OCI-LY3 (cell line): ENCODE measurements at regions not wholly inside any gene's neighbourhood (a gene's known extent, or its start where the extent isn't known, plus 50 kb on each side); places are given as distances from the start of the nearest gene placed in this dataset.

Source experiments
- H2AFZ ChIP-seq: fragments of 200-600, 300-600 bp; shearing (Covaris generic); 2 replicates; pipeline ENCODE4 v1.6.0; 2014; ENCODE audit warnings: antibody characterized with exemption, low read depth, low read length
- H3K27ac ChIP-seq: fragments of 200-600, 300-600 bp; sonication (generic); 2 replicates; pipeline ENCODE4 v1.5.1; 2014; ENCODE audit warnings: mild to moderate bottlenecking, low read length, moderate library complexity, mixed read lengths
- H3K27me3 ChIP-seq: fragments of 200-600, 300-600 bp; sonication (generic); 2 replicates; pipeline ENCODE4 v1.6.1; 2014; ENCODE audit warnings: low read depth, low read length, mixed read lengths
- H3K36me3 ChIP-seq: fragments of 200-600, 300-600 bp; sonication (generic); replicated peaks from 2 replicates; pipeline ENCODE3; 2014; ENCODE audit warnings: low read depth, low read length, mixed read lengths
- H3K4me1 ChIP-seq: fragments of 300-600, 200-600 bp; sonication (generic); 2 replicates; pipeline ENCODE4 v1.6.1; 2014; ENCODE audit warnings: low read length, mixed read lengths
- H3K4me2 ChIP-seq: fragments of 200-600, 300-600 bp; sonication (generic); 2 replicates; pipeline ENCODE4 v1.6.1; 2014; ENCODE audit warnings: low read length, mixed read lengths
- H3K4me3 ChIP-seq: fragments of 300-600, 200-600 bp; sonication (generic); 2 replicates; pipeline ENCODE4 v1.5.1; 2014; ENCODE audit warnings: antibody characterized with exemption, mild to moderate bottlenecking, low read length, moderate library complexity
- H3K79me2 ChIP-seq: fragments of 300-600, 200-600 bp; shearing (Covaris generic); 2 replicates; pipeline ENCODE4 v1.6.1; 2014; ENCODE audit warnings: mild to moderate bottlenecking, low read length, mixed read lengths
- H3K9ac ChIP-seq: fragments of 300-600, 200-600 bp; shearing (Covaris generic); 2 replicates; pipeline ENCODE4 v1.6.0; 2014; ENCODE audit warnings: mild to moderate bottlenecking, low read length, moderate library complexity
- H3K9me3 ChIP-seq: fragments of 200-600, 300-600 bp; shearing (Covaris generic); 2 replicates; pipeline ENCODE4 v1.6.1; 2014; ENCODE audit warnings: low read length, mixed read lengths; ENCODE audit not compliant: insufficient read depth
- H4K20me1 ChIP-seq: fragments of 200-600, 300-600 bp; sonication (generic); 2 replicates; pipeline ENCODE4 v1.6.1; 2016; ENCODE audit warnings: low read length, mixed read lengths; ENCODE audit not compliant: insufficient read depth
- EZH2phosphoT487 ChIP-seq: fragments of 200-600 bp; shearing (Covaris generic); IDR thresholded peaks from 2 replicates; pipeline ENCODE4 v1.6.1; 2018; ENCODE audit warnings: antibody characterized with exemption, mixed run types, low read depth
- TF ChIP-seq, protein P1 (sequence below): fragments of 200-600, 300-600 bp; sonication (generic); IDR thresholded peaks from 2 replicates; pipeline ENCODE4 v1.5.1; 2014; ENCODE audit warnings: antibody characterized with exemption, low read length, low read depth

DNA sequence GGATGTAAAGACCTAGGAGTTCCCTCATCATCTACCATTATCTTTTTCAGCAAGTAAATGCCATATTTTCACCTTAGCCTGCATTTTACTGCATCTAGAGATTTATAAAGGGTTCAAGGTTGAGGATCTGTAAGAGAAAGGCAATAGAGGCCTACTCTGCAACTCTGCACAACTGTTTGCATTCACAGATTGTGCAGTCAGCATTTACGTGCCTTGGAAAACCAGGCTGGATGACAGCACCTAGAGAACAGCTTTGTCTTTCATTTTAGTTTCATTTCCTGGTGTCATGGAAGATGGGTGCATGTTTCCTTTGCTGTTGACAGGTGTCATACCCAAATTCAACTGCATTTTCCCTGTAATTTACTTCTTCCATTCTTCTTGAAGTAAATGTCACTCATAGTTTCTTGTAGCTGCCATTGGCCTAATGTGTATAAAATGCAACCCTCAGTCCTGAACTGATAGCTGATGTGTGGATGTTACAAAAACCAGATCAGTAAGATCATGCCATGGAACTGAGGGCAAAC is 817.5 kb downstream of the SQOR start:
- Histone ChIP-seq H3K9me3 (no peaks in the 10 kb centered on the region), H3K36me3 (no peaks in the 10 kb centered on the region), H3K4me3 (no peak overlapping the region), H4K20me1 (no peaks in the 10 kb centered on the region), H3K4me2 (no peak overlapping the region), H3K27ac (no peak overlapping the region), H3K79me2 (no peaks in the 10 kb centered on the region), H2AFZ (no peak overlapping the region), H3K9ac (no peak overlapping the region), H3K27me3 (no peaks in the 10 kb centered on the region), H3K4me1 (no peaks in the 10 kb centered on the region)
- no peak for TF ChIP-seq EZH2phosphoT487
- TF ChIP-seq, protein P1, sequence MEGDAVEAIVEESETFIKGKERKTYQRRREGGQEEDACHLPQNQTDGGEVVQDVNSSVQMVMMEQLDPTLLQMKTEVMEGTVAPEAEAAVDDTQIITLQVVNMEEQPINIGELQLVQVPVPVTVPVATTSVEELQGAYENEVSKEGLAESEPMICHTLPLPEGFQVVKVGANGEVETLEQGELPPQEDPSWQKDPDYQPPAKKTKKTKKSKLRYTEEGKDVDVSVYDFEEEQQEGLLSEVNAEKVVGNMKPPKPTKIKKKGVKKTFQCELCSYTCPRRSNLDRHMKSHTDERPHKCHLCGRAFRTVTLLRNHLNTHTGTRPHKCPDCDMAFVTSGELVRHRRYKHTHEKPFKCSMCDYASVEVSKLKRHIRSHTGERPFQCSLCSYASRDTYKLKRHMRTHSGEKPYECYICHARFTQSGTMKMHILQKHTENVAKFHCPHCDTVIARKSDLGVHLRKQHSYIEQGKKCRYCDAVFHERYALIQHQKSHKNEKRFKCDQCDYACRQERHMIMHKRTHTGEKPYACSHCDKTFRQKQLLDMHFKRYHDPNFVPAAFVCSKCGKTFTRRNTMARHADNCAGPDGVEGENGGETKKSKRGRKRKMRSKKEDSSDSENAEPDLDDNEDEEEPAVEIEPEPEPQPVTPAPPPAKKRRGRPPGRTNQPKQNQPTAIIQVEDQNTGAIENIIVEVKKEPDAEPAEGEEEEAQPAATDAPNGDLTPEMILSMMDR: no peak

DNA sequence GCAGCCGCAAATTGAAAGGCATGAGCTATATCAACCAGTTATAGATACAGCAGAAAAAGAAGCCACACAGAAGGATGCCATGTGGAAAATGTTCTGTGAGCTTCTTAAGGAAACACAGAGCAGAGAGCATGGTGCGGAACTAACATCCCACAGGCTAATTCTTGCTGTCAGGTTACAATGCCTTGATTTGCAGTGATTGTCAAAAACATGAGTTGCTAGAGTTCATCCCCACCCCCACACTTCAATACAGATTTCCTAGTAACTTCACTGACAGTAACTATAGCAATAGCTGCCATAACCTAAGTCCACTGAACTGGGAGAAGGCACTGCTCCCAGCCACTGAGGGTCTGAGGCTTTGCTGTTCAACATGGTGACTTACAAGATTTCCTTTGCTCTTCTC is 821.6 kb downstream of the SQOR start:
- H3K36me3 ChIP-seq: no peaks in the 10 kb centered on the region
- no peaks in the 10 kb centered on the region for H3K79me2 ChIP-seq
- no peak overlapping the region for H2AFZ ChIP-seq
- H3K27me3 ChIP-seq: no peaks in the 10 kb centered on the region
- TF ChIP-seq EZH2phosphoT487: no peak
- TF ChIP-seq, protein P1: no peak
- H3K9me3 ChIP-seq: no peaks in the 10 kb centered on the region
- H3K4me3 ChIP-seq: no peak overlapping the region
- H3K4me2 ChIP-seq: no peak overlapping the region
- no peaks in the 10 kb centered on the region for H4K20me1 ChIP-seq
- H3K9ac ChIP-seq: no peak overlapping the region
- H3K27ac ChIP-seq: no peak overlapping the region
- H3K4me1 ChIP-seq: no peaks in the 10 kb centered on the region

DNA sequence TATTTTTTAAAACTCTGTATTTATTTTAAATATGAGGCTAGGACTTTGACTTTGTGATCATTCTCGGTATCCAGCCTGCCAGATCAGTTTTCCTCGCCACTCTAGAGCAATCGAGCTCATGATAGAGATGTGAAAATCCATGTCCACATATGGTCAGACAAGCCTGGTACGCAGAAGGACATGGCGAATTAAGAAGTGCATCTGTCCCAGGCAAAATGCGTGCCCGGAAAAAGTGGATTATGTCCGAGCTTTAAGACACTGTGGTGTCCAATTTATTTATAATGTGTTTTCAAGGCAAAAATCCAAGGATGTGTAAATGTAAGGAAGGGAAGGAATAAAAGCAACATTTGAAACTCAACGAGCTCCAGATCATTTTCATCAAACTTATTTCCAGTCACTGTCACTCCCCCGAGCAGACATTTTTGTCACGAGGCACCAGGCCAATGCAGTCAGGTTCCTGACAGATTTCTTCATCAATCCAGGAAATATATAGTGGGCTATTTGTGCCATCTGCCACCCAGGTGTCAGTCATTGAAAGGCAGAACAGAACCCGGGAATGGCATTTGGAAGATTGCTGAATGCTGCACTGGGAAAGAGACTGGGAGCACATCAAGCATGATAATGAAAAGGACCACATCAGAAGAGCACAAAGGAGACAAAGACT is 825.7 kb downstream of the SQOR start:
- H3K27ac ChIP-seq: no peak overlapping the region
- H2AFZ ChIP-seq: no peak overlapping the region
- no peak overlapping the region for H3K4me3 ChIP-seq
- H3K9me3 ChIP-seq: no peaks in the 10 kb centered on the region
- no peak overlapping the region for H3K4me2 ChIP-seq
- no peak for TF ChIP-seq EZH2phosphoT487
- TF ChIP-seq, protein P1: no peak
- H3K79me2 ChIP-seq: no peaks in the 10 kb centered on the region
- H3K36me3 ChIP-seq: no peaks in the 10 kb centered on the region
- no peaks in the 10 kb centered on the region for H3K4me1 ChIP-seq
- H3K9ac ChIP-seq: no peak overlapping the region
- no peaks in the 10 kb centered on the region for H3K27me3 ChIP-seq
- H4K20me1 ChIP-seq: no peaks in the 10 kb centered on the region

DNA sequence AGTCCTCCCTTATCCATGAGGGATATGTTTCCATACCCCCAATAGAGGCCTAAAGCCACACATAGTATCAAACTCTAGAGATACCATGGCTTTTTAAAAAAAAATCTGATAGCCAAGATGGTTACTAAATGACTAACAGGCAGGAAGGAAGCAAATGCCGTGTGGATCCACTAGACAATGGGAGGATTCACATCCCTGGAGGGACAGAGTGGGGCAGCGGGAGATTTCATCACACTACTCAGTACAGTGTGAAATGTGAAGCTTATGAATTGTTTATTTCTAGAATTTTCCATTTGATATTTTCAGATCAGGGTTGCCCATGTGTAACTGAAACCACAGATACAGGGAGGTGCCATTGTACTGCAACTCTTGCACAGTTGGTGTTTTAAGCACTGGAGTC is 826.6 kb downstream of the SQOR start:
- no peaks in the 10 kb centered on the region for H3K9me3 ChIP-seq
- no peaks in the 10 kb centered on the region for H3K79me2 ChIP-seq
- no peak overlapping the region for H3K27ac ChIP-seq
- H3K36me3 ChIP-seq: no peaks in the 10 kb centered on the region
- H3K4me3 ChIP-seq: no peak overlapping the region
- TF ChIP-seq, protein P1: no peak
- TF ChIP-seq EZH2phosphoT487: no peak
- no peak overlapping the region for H3K4me2 ChIP-seq
- no peaks in the 10 kb centered on the region for H3K27me3 ChIP-seq
- no peaks in the 10 kb centered on the region for H3K4me1 ChIP-seq
- H2AFZ ChIP-seq: no peak overlapping the region
- no peaks in the 10 kb centered on the region for H4K20me1 ChIP-seq
- H3K9ac ChIP-seq: no peak overlapping the region
